ENCODE measurements at regions not wholly inside any gene's neighbourhood (a gene's known extent, or its start where the extent isn't known, plus 50 kb on each side); places are given as distances from the start of the nearest gene placed in this dataset.
"Not testable (repeated sequence)": the region's sequence is repeated elsewhere in the genome, so short reads cannot be mapped to it uniquely, and the experiment has no call there.

GRCh38 chr5:2087980-2088379 lies 205.3 kb upstream of the IRX4 start:
- Histone ChIP-seq H3K36me3 (ENCODE audit: low read length) (no peaks in the 10 kb centered on the region), H2AFZ (ENCODE audit: low read depth, low read length, severe bottlenecking) (no peak overlapping the region), H3K9me3 (ENCODE audit: insufficient read depth, low read length) (no peaks in the 10 kb centered on the region), H3K27me3 (ENCODE audit: low read length) (no peaks in the 10 kb centered on the region), H3K9ac (ENCODE audit: low read length) (no peak overlapping the region), H3K79me2 (ENCODE audit: insufficient read depth, low read length) (no peaks in the 10 kb centered on the region), H3F3A (ENCODE audit: insufficient read depth) (no peaks in the 10 kb centered on the region), H3K9me2 (replicated peaks; ENCODE audit: insufficient read depth, low read length) (no peaks in the 10 kb centered on the region), H3K27ac (ENCODE audit: low read depth, low read length) (no peak overlapping the region), H3K4me3 (ENCODE audit: insufficient read depth, low read length, poor library complexity, severe bottlenecking) (no peak overlapping the region), H3K4me2 (ENCODE audit: low read depth, low read length, poor library complexity, severe bottlenecking) (no peak overlapping the region), H4K20me1 (ENCODE audit: low read depth, low read length) (no peaks in the 10 kb centered on the region)
- TF ChIP-seq EZH2phosphoT487 (conservative IDR thresholded peaks at IDR 0.05; ENCODE audit: low read length): no peak
- TF ChIP-seq, protein P1, sequence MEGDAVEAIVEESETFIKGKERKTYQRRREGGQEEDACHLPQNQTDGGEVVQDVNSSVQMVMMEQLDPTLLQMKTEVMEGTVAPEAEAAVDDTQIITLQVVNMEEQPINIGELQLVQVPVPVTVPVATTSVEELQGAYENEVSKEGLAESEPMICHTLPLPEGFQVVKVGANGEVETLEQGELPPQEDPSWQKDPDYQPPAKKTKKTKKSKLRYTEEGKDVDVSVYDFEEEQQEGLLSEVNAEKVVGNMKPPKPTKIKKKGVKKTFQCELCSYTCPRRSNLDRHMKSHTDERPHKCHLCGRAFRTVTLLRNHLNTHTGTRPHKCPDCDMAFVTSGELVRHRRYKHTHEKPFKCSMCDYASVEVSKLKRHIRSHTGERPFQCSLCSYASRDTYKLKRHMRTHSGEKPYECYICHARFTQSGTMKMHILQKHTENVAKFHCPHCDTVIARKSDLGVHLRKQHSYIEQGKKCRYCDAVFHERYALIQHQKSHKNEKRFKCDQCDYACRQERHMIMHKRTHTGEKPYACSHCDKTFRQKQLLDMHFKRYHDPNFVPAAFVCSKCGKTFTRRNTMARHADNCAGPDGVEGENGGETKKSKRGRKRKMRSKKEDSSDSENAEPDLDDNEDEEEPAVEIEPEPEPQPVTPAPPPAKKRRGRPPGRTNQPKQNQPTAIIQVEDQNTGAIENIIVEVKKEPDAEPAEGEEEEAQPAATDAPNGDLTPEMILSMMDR (IDR thresholded peaks at IDR 0.05; ENCODE audit: insufficient read depth, low read length, poor library complexity, severe bottlenecking): no peak

DNA sequence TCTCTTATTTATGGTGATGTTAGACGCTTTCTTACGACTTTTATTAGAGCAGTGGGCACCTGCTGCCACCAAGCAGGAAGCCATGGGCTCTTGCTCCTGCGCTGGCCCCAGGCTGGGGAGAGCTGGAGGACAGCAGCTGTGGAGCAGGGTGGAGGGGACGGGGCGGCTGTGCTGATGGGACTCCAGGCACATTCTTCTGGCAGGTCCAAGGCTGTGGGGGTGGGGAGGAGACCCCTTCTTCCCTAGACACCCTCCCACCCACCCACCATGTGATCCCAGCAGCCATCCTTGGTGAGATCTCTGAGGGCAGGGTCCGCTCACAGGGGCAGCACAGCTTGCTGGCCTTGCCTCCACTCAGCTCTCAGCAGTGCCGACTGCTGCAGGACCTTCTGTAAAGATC lies 192.6 kb upstream of the IRX4 start:
- TF ChIP-seq, protein P1 (IDR thresholded peaks at IDR 0.05; ENCODE audit: insufficient read depth, low read length, poor library complexity, severe bottlenecking): no peak
- TF ChIP-seq EZH2phosphoT487 (conservative IDR thresholded peaks at IDR 0.05; ENCODE audit: low read length): no peak
- Histone ChIP-seq H3K9me2 (replicated peaks; ENCODE audit: insufficient read depth, low read length) (no peaks in the 10 kb centered on the region), H3K27me3 (ENCODE audit: low read length) (no peaks in the 10 kb centered on the region), H3K79me2 (ENCODE audit: insufficient read depth, low read length) (no peaks in the 10 kb centered on the region), H2AFZ (ENCODE audit: low read depth, low read length, severe bottlenecking) (no peak overlapping the region), H3K4me3 (ENCODE audit: insufficient read depth, low read length, poor library complexity, severe bottlenecking) (no peak overlapping the region), H3K36me3 (ENCODE audit: low read length) (no peaks in the 10 kb centered on the region), H3K9me3 (ENCODE audit: insufficient read depth, low read length) (no peaks in the 10 kb centered on the region), H3K27ac (ENCODE audit: low read depth, low read length) (no peak overlapping the region), H4K20me1 (ENCODE audit: low read depth, low read length) (no peaks in the 10 kb centered on the region), H3K9ac (ENCODE audit: low read length) (no peak overlapping the region), H3K4me2 (ENCODE audit: low read depth, low read length, poor library complexity, severe bottlenecking) (no peak overlapping the region), H3F3A (ENCODE audit: insufficient read depth) (no peaks in the 10 kb centered on the region)

- TF ChIP-seq EZH2phosphoT487 (conservative IDR thresholded peaks at IDR 0.05; ENCODE audit: low read length): no peak
- TF ChIP-seq, protein P1 (IDR thresholded peaks at IDR 0.05; ENCODE audit: insufficient read depth, low read length, poor library complexity, severe bottlenecking): no peak
- Histone ChIP-seq H4K20me1 (ENCODE audit: low read depth, low read length) (no peaks in the 10 kb centered on the region), H3K4me2 (ENCODE audit: low read depth, low read length, poor library complexity, severe bottlenecking) (no peak overlapping the region), H3F3A (ENCODE audit: insufficient read depth) (no peaks in the 10 kb centered on the region), H3K4me3 (ENCODE audit: insufficient read depth, low read length, poor library complexity, severe bottlenecking) (no peak overlapping the region), H3K9me2 (replicated peaks; ENCODE audit: insufficient read depth, low read length) (no peaks in the 10 kb centered on the region), H3K36me3 (ENCODE audit: low read length) (no peaks in the 10 kb centered on the region), H3K79me2 (ENCODE audit: insufficient read depth, low read length) (no peaks in the 10 kb centered on the region), H3K27me3 (ENCODE audit: low read length) (no peaks in the 10 kb centered on the region), H2AFZ (ENCODE audit: low read depth, low read length, severe bottlenecking) (no peak overlapping the region), H3K9me3 (ENCODE audit: insufficient read depth, low read length) (no peaks in the 10 kb centered on the region), H3K27ac (ENCODE audit: low read depth, low read length) (no peak overlapping the region), H3K9ac (ENCODE audit: low read length) (no peak overlapping the region)
Observed at GRCh38 chr5:2071562-2071961, 188.8 kb upstream of the IRX4 start.

- not testable (repeated sequence) for H3K79me2 ChIP-seq (ENCODE audit: insufficient read depth, low read length); H3F3A ChIP-seq (ENCODE audit: insufficient read depth); H3K27me3 ChIP-seq (ENCODE audit: low read length); H3K36me3 ChIP-seq (ENCODE audit: low read length); H3K9me2 ChIP-seq (replicated peaks; ENCODE audit: insufficient read depth, low read length); H3K4me2 ChIP-seq (ENCODE audit: low read depth, low read length, poor library complexity, severe bottlenecking); H3K9me3 ChIP-seq (ENCODE audit: insufficient read depth, low read length); H3K27ac ChIP-seq (ENCODE audit: low read depth, low read length); H3K4me3 ChIP-seq (ENCODE audit: insufficient read depth, low read length, poor library complexity, severe bottlenecking); H4K20me1 ChIP-seq (ENCODE audit: low read depth, low read length); H2AFZ ChIP-seq (ENCODE audit: low read depth, low read length, severe bottlenecking); H3K9ac ChIP-seq (ENCODE audit: low read length)
Observed at GRCh38 chr5:2070787-2071186, 188.1 kb upstream of the IRX4 start.
